HepG2 (cell line): ENCODE measurements at regions not wholly inside any gene's neighbourhood (a gene's known extent, or its start where the extent isn't known, plus 50 kb on each side); places are given as distances from the start of the nearest gene placed in this dataset.

Source experiments
- ATAC-seq: fragments of 200-7000 bp; cut with Tn5 transposase; 3 replicates; pipeline ENCODE4 v1.9.1; 2020; ENCODE audit warnings: mild to moderate bottlenecking, moderate library complexity
- BruUV-seq: library from RNA; stranded (reverse); fragments of 400-500 nt; replicated peaks from 2 replicates; lab custom pipeline; 2021; lab: Mats Ljungman, UMichigan
- CTCF ChIA-PET: fragments of 300-600 bp; formaldehyde crosslinking; extraction: SDS; loops from one replicate; lab custom pipeline; 2021; ENCODE audit warnings: low total read pairs, inconsistent platforms, low intra/inter-chr PET ratio; lab: Yijun Ruan, JAX
- POLR2A ChIA-PET: fragments of 350-600 bp; sonication (Branson Sonifier 250); formaldehyde crosslinking; loops from one replicate; lab custom pipeline; 2020; ENCODE audit warnings: antibody characterized with exemption, inconsistent platforms; lab: Yijun Ruan, JAX
- DNase-seq: peaks from one replicate; pipeline ENCODE4 v3.0.0-alpha.2; 2015; ENCODE audit warnings: low spot score
- FAIRE-seq: peaks from 3 replicates; lab custom pipeline; 2011; peaks lifted over from hg19 to GRCh38; lab: Jason Lieb, UNC
- H2AFZ ChIP-seq: one replicate; pipeline ENCODE4 v1.6.1; 2011; ENCODE audit warnings: low read length, inconsistent platforms
- H3K27ac ChIP-seq: fragments of 300-600 bp; 3 replicates; pipeline ENCODE4 v1.8.0; 2011; ENCODE audit warnings: mixed run types, mild to moderate bottlenecking, mixed read lengths, low read length, inconsistent platforms; ENCODE audit not compliant: insufficient read depth; ENCODE audit errors: extremely low read length
- H3K27me3 ChIP-seq, 2 experiments: fragments of 200-600 bp in 1 of 2; 2 replicates in 1 of 2; 3 replicates in 1 of 2; pipeline versions ENCODE4 v1.6.0 to v1.8.0; 2011; ENCODE audit warnings: low read length in 2 of 2, mild to moderate bottlenecking in 2 of 2, moderate library complexity in 2 of 2, inconsistent platforms in 1 of 2; ENCODE audit not compliant: insufficient read depth in 2 of 2, control insufficient read depth in 1 of 2
- H3K36me3 ChIP-seq, 2 experiments: fragments of 200-600 bp in 1 of 2; replicated peaks in 1 of 2; 2 replicates in 1 of 2; 3 replicates in 1 of 2; pipeline versions ENCODE4 v1.5.1 to v1.8.0; 2011; ENCODE audit warnings: low read length in 2 of 2, inconsistent platforms in 1 of 2; ENCODE audit not compliant: insufficient read depth in 2 of 2, control insufficient read depth in 1 of 2
- H3K4me1 ChIP-seq: 2 replicates; pipeline ENCODE4 v1.5.1; 2012; ENCODE audit warnings: low read length, inconsistent platforms; ENCODE audit not compliant: insufficient read depth
- H3K4me2 ChIP-seq: 2 replicates; pipeline ENCODE4 v1.6.0; 2011; ENCODE audit warnings: low read depth, low read length, inconsistent platforms
- H3K4me3 ChIP-seq, 3 experiments: fragments of 200-600 bp in 1 of 3; sonication (generic), shearing (Covaris generic) in 1 of 3; replicated peaks in 1 of 3; 2 replicates each; pipeline ENCODE4 v1.5.1; 2011 to 2016; ENCODE audit warnings: low read length in 3 of 3, inconsistent platforms in 2 of 3, low read depth in 2 of 3, mild to moderate bottlenecking in 2 of 3, control low read depth in 1 of 3, mixed read lengths in 1 of 3; ENCODE audit not compliant: insufficient read depth in 1 of 3
- H3K79me2 ChIP-seq: one replicate; pipeline ENCODE4 v1.6.1; 2011; ENCODE audit warnings: low read length, inconsistent platforms; ENCODE audit not compliant: insufficient read depth
- H3K9ac ChIP-seq: 2 replicates; pipeline ENCODE4 v1.6.0; 2011; ENCODE audit warnings: mild to moderate bottlenecking, low read depth, low read length, inconsistent platforms; ENCODE audit not compliant: insufficient read depth
- H3K9me3 ChIP-seq: 2 replicates; pipeline ENCODE4 v1.5.1; 2012; ENCODE audit warnings: mild to moderate bottlenecking, low read length
- H4K20me1 ChIP-seq: 2 replicates; pipeline ENCODE4 v1.6.0; 2011; ENCODE audit warnings: inconsistent platforms, mild to moderate bottlenecking, low read length, moderate library complexity; ENCODE audit not compliant: insufficient read depth
- ATF1 ChIP-seq: IDR thresholded peaks from 2 replicates; pipeline ENCODE4 v1.6.1; 2016; ENCODE audit warnings: mild to moderate bottlenecking, control low read depth
- CSRNP1 ChIP-seq: sonication (generic); formaldehyde crosslinking; IDR thresholded peaks from 2 replicates; pipeline ENCODE4 v1.8.1; 2023; ENCODE audit warnings: mild to moderate bottlenecking, missing genetic modification reagents
- FUBP1 ChIP-seq: sonication (generic); formaldehyde crosslinking; IDR thresholded peaks from 2 replicates; pipeline ENCODE4 v1.5.1; 2020; ENCODE audit warnings: missing genetic modification reagents, mild to moderate bottlenecking, borderline replicate concordance
- GMEB2 ChIP-seq: IDR thresholded peaks from 2 replicates; pipeline ENCODE4 v1.6.1; 2016; ENCODE audit warnings: missing biosample characterization, missing genetic modification reagents, low read depth
- NR2F2 ChIP-seq: IDR thresholded peaks from 2 replicates; pipeline ENCODE4 v1.6.1; 2012; ENCODE audit warnings: low read depth, inconsistent platforms, borderline replicate concordance
- TSC22D2 ChIP-seq: sonication (generic); formaldehyde crosslinking; IDR thresholded peaks from 2 replicates; pipeline ENCODE4 v1.5.1; 2020; ENCODE audit warnings: missing genetic modification reagents, mild to moderate bottlenecking, borderline replicate concordance
- ZBTB20 ChIP-seq: sonication (generic); formaldehyde crosslinking; IDR thresholded peaks from 2 replicates; pipeline ENCODE4 v1.8.1; 2023; ENCODE audit warnings: missing genetic modification reagents, low read depth, mild to moderate bottlenecking, borderline replicate concordance
- ZNF512B ChIP-seq: sonication (generic); formaldehyde crosslinking; IDR thresholded peaks from 2 replicates; pipeline ENCODE4 v1.5.1; 2020; ENCODE audit warnings: missing genetic modification reagents, mild to moderate bottlenecking, borderline replicate concordance
- ZNF782 ChIP-seq: sonication (generic); formaldehyde crosslinking; IDR thresholded peaks from 2 replicates; pipeline ENCODE4 v1.4.0; 2020; ENCODE audit warnings: missing genetic modification reagents, mild to moderate bottlenecking, borderline replicate concordance
- in situ Hi-C: cut with HindIII; loops from 2 replicates; pipeline ENCODE4 v1.10.0; 2017; ENCODE audit warnings: low pct_unique_long_range_greater_than_20kb; ENCODE audit not compliant: extremely low pct_ligation_motif_present
- intact Hi-C: fragments of 100-400 bp; cut with micrococcal nuclease; formaldehyde crosslinking; loops from one replicate; pipeline ENCODE4 v1.10.0; 2022; ENCODE audit not compliant: unreplicated experiment
- TF ChIP-seq, protein P1 (sequence below): sonication (generic); formaldehyde crosslinking; IDR thresholded peaks from 2 replicates; pipeline ENCODE4 v1.5.0; 2020; ENCODE audit warnings: mild to moderate bottlenecking, missing genetic modification reagents
- TF ChIP-seq, protein P2 (sequence below): IDR thresholded peaks from 2 replicates; pipeline ENCODE4 v1.6.1; 2016; ENCODE audit warnings: low read depth, borderline replicate concordance

DNA sequence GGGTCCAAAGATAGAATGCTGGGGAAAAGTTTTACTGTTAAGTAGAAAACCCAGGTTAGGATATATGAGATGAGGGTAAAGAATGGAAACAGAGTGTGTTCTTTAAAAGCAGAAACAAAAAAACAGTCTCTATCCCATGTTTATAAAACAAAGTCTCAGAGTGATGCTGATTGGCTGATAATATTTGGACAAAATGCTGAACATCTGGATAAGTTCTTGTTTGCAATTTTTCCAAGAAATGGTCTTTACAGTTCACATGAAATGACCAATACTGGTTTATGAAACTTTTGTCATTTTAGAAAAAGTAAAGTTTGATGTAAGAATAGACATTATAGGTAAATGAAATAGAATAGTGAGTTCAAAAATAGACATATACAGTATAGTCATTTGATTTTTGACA, 96.2 kb upstream of the EYS start (continued):
- TF ChIP-seq, protein P1, sequence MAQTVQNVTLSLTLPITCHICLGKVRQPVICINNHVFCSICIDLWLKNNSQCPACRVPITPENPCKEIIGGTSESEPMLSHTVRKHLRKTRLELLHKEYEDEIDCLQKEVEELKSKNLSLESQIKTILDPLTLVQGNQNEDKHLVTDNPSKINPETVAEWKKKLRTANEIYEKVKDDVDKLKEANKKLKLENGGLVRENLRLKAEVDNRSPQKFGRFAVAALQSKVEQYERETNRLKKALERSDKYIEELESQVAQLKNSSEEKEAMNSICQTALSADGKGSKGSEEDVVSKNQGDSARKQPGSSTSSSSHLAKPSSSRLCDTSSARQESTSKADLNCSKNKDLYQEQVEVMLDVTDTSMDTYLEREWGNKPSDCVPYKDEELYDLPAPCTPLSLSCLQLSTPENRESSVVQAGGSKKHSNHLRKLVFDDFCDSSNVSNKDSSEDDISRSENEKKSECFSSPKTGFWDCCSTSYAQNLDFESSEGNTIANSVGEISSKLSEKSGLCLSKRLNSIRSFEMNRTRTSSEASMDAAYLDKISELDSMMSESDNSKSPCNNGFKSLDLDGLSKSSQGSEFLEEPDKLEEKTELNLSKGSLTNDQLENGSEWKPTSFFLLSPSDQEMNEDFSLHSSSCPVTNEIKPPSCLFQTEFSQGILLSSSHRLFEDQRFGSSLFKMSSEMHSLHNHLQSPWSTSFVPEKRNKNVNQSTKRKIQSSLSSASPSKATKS (CRISPR knock-in tag), result no peak
- no peak for TF ChIP-seq ZBTB20 (CRISPR knock-in tag)
- TF ChIP-seq GMEB2 (CRISPR knock-in tag), result no peak
- no peak for TF ChIP-seq ZNF782 (CRISPR knock-in tag)
- no peak for TF ChIP-seq ATF1 (CRISPR knock-in tag)
- no peak for TF ChIP-seq NR2F2

DNA sequence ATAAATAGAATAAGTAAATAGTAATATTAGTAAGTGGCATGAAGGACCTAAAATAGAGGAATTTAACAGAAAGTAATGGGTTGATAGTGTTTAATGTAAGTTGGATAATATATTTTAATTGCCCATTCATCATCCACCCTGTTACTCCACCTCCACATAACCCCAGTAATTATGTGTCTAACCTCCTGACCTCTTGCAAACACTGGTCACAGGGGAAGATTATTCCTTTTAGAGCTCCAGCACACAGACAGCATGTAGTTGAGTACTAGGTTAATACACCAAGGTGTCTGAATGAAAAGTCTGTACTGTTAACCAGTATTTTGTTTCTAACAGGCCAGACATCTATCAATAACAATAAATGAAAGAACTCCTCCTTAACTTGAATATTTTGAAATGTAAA, 92.4 kb upstream of the EYS start:
- Histone ChIP-seq H3K4me3 (no peak overlapping the region), H2AFZ (no peak overlapping the region), H3K9ac (no peak overlapping the region), H3K36me3 (no peaks in the 10 kb centered on the region), H3K79me2 (no peaks in the 10 kb centered on the region), H3K9me3 (no peaks in the 10 kb centered on the region), H3K27me3 (no peaks in the 10 kb centered on the region), H3K4me1 (no peaks in the 10 kb centered on the region), H3K27ac (no peak overlapping the region), H4K20me1 (no peaks in the 10 kb centered on the region), H3K4me2 (no peak overlapping the region)
- no peak for ATAC-seq
- DNase-seq, result no peak
- POLR2A ChIA-PET, result no interaction called here
- FAIRE-seq, result no peak
- BruUV-seq, result no TSS peak
- in situ Hi-C loops (no loop called here), intact Hi-C loops (no loop called here)
- CTCF ChIA-PET, result no interaction called here
- TF ChIP-seq, protein P2, sequence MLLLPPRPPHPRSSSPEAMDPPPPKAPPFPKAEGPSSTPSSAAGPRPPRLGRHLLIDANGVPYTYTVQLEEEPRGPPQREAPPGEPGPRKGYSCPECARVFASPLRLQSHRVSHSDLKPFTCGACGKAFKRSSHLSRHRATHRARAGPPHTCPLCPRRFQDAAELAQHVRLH (CRISPR knock-in tag), result no peak
- no peak for TF ChIP-seq ZNF512B
- no peak for TF ChIP-seq FUBP1 (CRISPR knock-in tag)
- no peak for TF ChIP-seq CSRNP1 (CRISPR knock-in tag)
- no peak for TF ChIP-seq TSC22D2
